ENCODE measurements at regions not wholly inside any gene's neighbourhood (a gene's known extent, or its start where the extent isn't known, plus 50 kb on each side); places are given as distances from the start of the nearest gene placed in this dataset.

GRCh38 chr18:44590956-44591670 lies 89.6 kb upstream of the SETBP1 start:
- Mint-ChIP-seq H3K27ac (ENCODE audit: unreplicated experiment) (no peak overlapping the region), H3K36me3 (ENCODE audit: unreplicated experiment) (no peaks in the 10 kb centered on the region), H3K4me1 (ENCODE audit: low read depth, unreplicated experiment) (no peaks in the 10 kb centered on the region), H3K9me3 (ENCODE audit: unreplicated experiment) (no peaks in the 10 kb centered on the region), H3K4me3 (ENCODE audit: unreplicated experiment) (no peak overlapping the region), H3K27me3 (ENCODE audit: unreplicated experiment) (no peaks in the 10 kb centered on the region)
- no peak for DNase-seq
- TF ChIP-seq CTCF (IDR thresholded peaks at IDR 0.05; ENCODE audit: partially characterized antibody, unreplicated experiment) = no peak

- H3K36me3 Mint-ChIP-seq (ENCODE audit: unreplicated experiment) = no peaks in the 10 kb centered on the region
- no peaks in the 10 kb centered on the region for H3K27me3 Mint-ChIP-seq (ENCODE audit: unreplicated experiment)
- no peak for DNase-seq
- H3K4me1 Mint-ChIP-seq (ENCODE audit: low read depth, unreplicated experiment) = no peaks in the 10 kb centered on the region
- H3K9me3 Mint-ChIP-seq (ENCODE audit: unreplicated experiment) = no peaks in the 10 kb centered on the region
- no peak overlapping the region for H3K27ac Mint-ChIP-seq (ENCODE audit: unreplicated experiment)
- TF ChIP-seq CTCF (IDR thresholded peaks at IDR 0.05; ENCODE audit: partially characterized antibody, unreplicated experiment) = no peak
- no peak overlapping the region for H3K4me3 Mint-ChIP-seq (ENCODE audit: unreplicated experiment)
These were observed 88.0 kb upstream of the SETBP1 start for GRCh38 chr18:44592639-44593038.

- no peak overlapping the region for H3K4me3 Mint-ChIP-seq (ENCODE audit: unreplicated experiment)
- H3K36me3 Mint-ChIP-seq (ENCODE audit: unreplicated experiment) = no peaks in the 10 kb centered on the region
- no peak overlapping the region for H3K27ac Mint-ChIP-seq (ENCODE audit: unreplicated experiment)
- H3K4me1 Mint-ChIP-seq (ENCODE audit: low read depth, unreplicated experiment) = no peaks in the 10 kb centered on the region
- no peaks in the 10 kb centered on the region for H3K9me3 Mint-ChIP-seq (ENCODE audit: unreplicated experiment)
- DNase-seq = no peak
- TF ChIP-seq CTCF (IDR thresholded peaks at IDR 0.05; ENCODE audit: partially characterized antibody, unreplicated experiment) = no peak
- no peaks in the 10 kb centered on the region for H3K27me3 Mint-ChIP-seq (ENCODE audit: unreplicated experiment)
These were observed 85.8 kb upstream of the SETBP1 start for GRCh38 chr18:44594799-44595467.

GRCh38 chr18:44597797-44598196 lies 82.9 kb upstream of the SETBP1 start:
- Mint-ChIP-seq H3K27me3 (ENCODE audit: unreplicated experiment) (no peaks in the 10 kb centered on the region), H3K27ac (ENCODE audit: unreplicated experiment) (no peak overlapping the region), H3K4me3 (ENCODE audit: unreplicated experiment) (no peak overlapping the region), H3K36me3 (ENCODE audit: unreplicated experiment) (no peaks in the 10 kb centered on the region), H3K9me3 (ENCODE audit: unreplicated experiment) (no peaks in the 10 kb centered on the region), H3K4me1 (ENCODE audit: low read depth, unreplicated experiment) (no peaks in the 10 kb centered on the region)
- no peak for TF ChIP-seq CTCF (IDR thresholded peaks at IDR 0.05; ENCODE audit: partially characterized antibody, unreplicated experiment)
- no peak for DNase-seq

- H3K4me1 Mint-ChIP-seq (ENCODE audit: low read depth, unreplicated experiment) = no peaks in the 10 kb centered on the region
- no peaks in the 10 kb centered on the region for H3K36me3 Mint-ChIP-seq (ENCODE audit: unreplicated experiment)
- no peak for TF ChIP-seq CTCF (IDR thresholded peaks at IDR 0.05; ENCODE audit: partially characterized antibody, unreplicated experiment)
- H3K27me3 Mint-ChIP-seq (ENCODE audit: unreplicated experiment) = no peaks in the 10 kb centered on the region
- no peak for DNase-seq
- H3K4me3 Mint-ChIP-seq (ENCODE audit: unreplicated experiment) = no peak overlapping the region
- no peaks in the 10 kb centered on the region for H3K9me3 Mint-ChIP-seq (ENCODE audit: unreplicated experiment)
- no peak overlapping the region for H3K27ac Mint-ChIP-seq (ENCODE audit: unreplicated experiment)
These were observed 82.2 kb upstream of the SETBP1 start for GRCh38 chr18:44598514-44598913.

Data from glutamatergic neuron (in vitro differentiated cells).